Lower leg skin (tissue), 4 donors: ENCODE measurements at regions not wholly inside any gene's neighbourhood (a gene's known extent, or its start where the extent isn't known, plus 50 kb on each side); places are given as distances from the start of the nearest gene placed in this dataset.

Source experiments
- DNase-seq, 2 donors: peaks; one replicate each; pipeline ENCODE4 v3.0.0-alpha.2; 2019; ENCODE audit warnings: low spot score in 2 of 2
- H3K4me3 ChIP-seq: fragments of 200-600 bp; sonication (generic); 2 replicates; pipeline ENCODE4 v1.5.1; 2017; ENCODE audit warnings: mild to moderate bottlenecking, low read depth; ENCODE audit not compliant: poor library complexity, severe bottlenecking
- CTCF ChIP-seq, 3 donors: fragments of 450-650 bp; IDR thresholded peaks; one replicate each; pipeline ENCODE4 v1.5.1; 2016; ENCODE audit warnings: antibody characterized with exemption in 3 of 3, mild to moderate bottlenecking in 3 of 3, moderate library complexity in 2 of 3
- POLR2A ChIP-seq, 2 donors: fragments of 450-650 bp; IDR thresholded peaks; one replicate each; pipeline ENCODE4 v1.6.1; 2016 to 2017; ENCODE audit warnings: antibody characterized with exemption in 2 of 2, mild to moderate bottlenecking in 1 of 2, moderate library complexity in 1 of 2
- WGBS, 2 donors: methylation state at CpG; one replicate each; pipeline ENCODE4 v1.1.5; 2018; 5-methylcytosine and 5-hydroxymethylcytosine counted together
- intact Hi-C: fragments of 100-400 bp; cut with DNase I; formaldehyde crosslinking; loops from one replicate; pipeline ENCODE4 v1.15.0; 2023; ENCODE audit warnings: low total_unique reads

GRCh38 chr4:123559955-123560871, 163.6 kb downstream of the SPRY1 start:
- TF ChIP-seq POLR2A (IDR thresholded peaks at IDR 0.05) (no peak), CTCF (IDR thresholded peaks at IDR 0.05) (no peak)
- DNase-seq, result no peak
- no peak overlapping the region for H3K4me3 ChIP-seq
- intact Hi-C loops, result no loop called here
- 87 to 90% methylated on average over 7 of the region's 7 CpGs for WGBS, 2 donors

- intact Hi-C loops, result no loop called here
- no peak overlapping the region for H3K4me3 ChIP-seq
- no peak for DNase-seq
- TF ChIP-seq CTCF (IDR thresholded peaks at IDR 0.05), result no peak
- no peak for TF ChIP-seq POLR2A (IDR thresholded peaks at IDR 0.05)
- WGBS, 2 donors, result 0 to 96% methylated on average over 1 of the region's 1 CpG
These were observed 164.9 kb downstream of the SPRY1 start for GRCh38 chr4:123561525-123561924.

- intact Hi-C loops, result no loop called here
- no peak overlapping the region for H3K4me3 ChIP-seq
- WGBS, 2 donors, result 62 to 70% methylated on average over 4 of the region's 4 CpGs
- no peak for DNase-seq
- no peak for TF ChIP-seq CTCF (IDR thresholded peaks at IDR 0.05)
- no peak for TF ChIP-seq POLR2A (IDR thresholded peaks at IDR 0.05)
These were observed 166.6 kb downstream of the SPRY1 start for GRCh38 chr4:123562994-123563750.

- H3K4me3 ChIP-seq, result no peak overlapping the region
- intact Hi-C loops, result no loop called here
- DNase-seq, result no peak
- 50 to 57% methylated on average over 6 of the region's 6 CpGs for WGBS, 2 donors
- no peak for TF ChIP-seq CTCF (IDR thresholded peaks at IDR 0.05)
- no peak for TF ChIP-seq POLR2A (IDR thresholded peaks at IDR 0.05)
These were observed 168.3 kb downstream of the SPRY1 start for GRCh38 chr4:123564758-123565346.

- 55 to 69% methylated on average over 2 of the region's 2 CpGs for WGBS, 2 donors
- H3K4me3 ChIP-seq, result no peak overlapping the region
- TF ChIP-seq POLR2A (IDR thresholded peaks at IDR 0.05), result no peak
- TF ChIP-seq CTCF (IDR thresholded peaks at IDR 0.05), result no peak
- no peak for DNase-seq
- intact Hi-C loops, result no loop called here
These were observed 172.3 kb downstream of the SPRY1 start for GRCh38 chr4:123568936-123569335.
